ENCODE measurements at regions not wholly inside any gene's neighbourhood (a gene's known extent, or its start where the extent isn't known, plus 50 kb on each side); places are given as distances from the start of the nearest gene placed in this dataset.

- peaks cover 9% of the 10 kb centered on the region; the same call in 1 of the 2 replicates for H3K9me3 Mint-ChIP-seq
Measured at GRCh38 chr20:41782255-41782654, 164.1 kb upstream of the CHD6 start.

DNA sequence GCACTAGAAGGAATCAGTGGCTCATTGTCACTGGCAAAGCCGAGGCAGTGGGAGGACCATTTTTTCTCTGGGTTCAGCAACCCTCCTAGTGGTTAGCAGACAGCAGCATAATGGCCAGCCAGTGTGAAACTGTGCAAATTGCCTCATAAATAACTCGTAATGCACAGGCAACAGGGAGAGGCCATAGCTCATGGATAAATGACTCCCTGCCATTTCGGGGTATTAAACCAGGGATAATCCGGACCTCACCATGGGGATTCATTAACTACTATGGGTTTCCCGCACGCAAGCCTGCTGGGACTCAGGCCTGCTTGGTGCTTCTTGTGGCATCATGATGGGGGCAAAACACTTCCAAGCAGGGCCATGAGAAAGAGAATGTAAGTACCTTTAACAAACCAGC is 158.2 kb upstream of the CHD6 start:
- peaks cover 7% of the 10 kb centered on the region for H3K4me1 Mint-ChIP-seq
- H3K27me3 Mint-ChIP-seq (ENCODE audit: low read depth) = peaks cover 3% of the 10 kb centered on the region; the same call in 1 of the 2 replicates
- POLR2A ChIA-PET = no interaction called here
- DNase-seq (ENCODE audit: low spot score) (no peak), ATAC-seq (no peak)
- peaks cover 3% of the 10 kb centered on the region; the same call in 1 of the 2 replicates for H3K9me3 Mint-ChIP-seq
- no peak overlapping the region for H3K4me3 Mint-ChIP-seq
- no peak overlapping the region for H3K27ac Mint-ChIP-seq
- TF ChIP-seq ZNF138 (CRISPR knock-in tag; conservative IDR thresholded peaks at IDR 0.05) = no peak
- no peak for TF ChIP-seq PRRX2 (CRISPR knock-in tag; IDR thresholded peaks at IDR 0.05)
- TF ChIP-seq E2F5 (CRISPR knock-in tag; IDR thresholded peaks at IDR 0.05) = no peak
- TF ChIP-seq HMGA2 (CRISPR knock-in tag; IDR thresholded peaks at IDR 0.05) = no peak
- no peak for TF ChIP-seq ZNF512 (CRISPR knock-in tag; IDR thresholded peaks at IDR 0.05; ENCODE audit: borderline replicate concordance)
- TF ChIP-seq ZNF423 (CRISPR knock-in tag; IDR thresholded peaks at IDR 0.05) = no peak
- no peak for TF ChIP-seq TEAD4 (CRISPR knock-in tag; IDR thresholded peaks at IDR 0.05)
- no peak for TF ChIP-seq ATF3 (CRISPR knock-in tag; conservative IDR thresholded peaks at IDR 0.05)
- TF ChIP-seq MYBL2 (CRISPR knock-in tag; IDR thresholded peaks at IDR 0.05) = no peak
- TF ChIP-seq, protein P1, sequence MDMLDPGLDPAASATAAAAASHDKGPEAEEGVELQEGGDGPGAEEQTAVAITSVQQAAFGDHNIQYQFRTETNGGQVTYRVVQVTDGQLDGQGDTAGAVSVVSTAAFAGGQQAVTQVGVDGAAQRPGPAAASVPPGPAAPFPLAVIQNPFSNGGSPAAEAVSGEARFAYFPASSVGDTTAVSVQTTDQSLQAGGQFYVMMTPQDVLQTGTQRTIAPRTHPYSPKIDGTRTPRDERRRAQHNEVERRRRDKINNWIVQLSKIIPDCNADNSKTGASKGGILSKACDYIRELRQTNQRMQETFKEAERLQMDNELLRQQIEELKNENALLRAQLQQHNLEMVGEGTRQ (CRISPR knock-in tag; IDR thresholded peaks at IDR 0.05) = no peak
- TF ChIP-seq NFYB (CRISPR knock-in tag; conservative IDR thresholded peaks at IDR 0.05; ENCODE audit: low read depth) = no peak
- H3K36me3 Mint-ChIP-seq = no peaks in the 10 kb centered on the region
- CTCF ChIA-PET = no interaction called here

More at GRCh38 chr20:41782255-41782654, 164.1 kb upstream of the CHD6 start:
- H3K27me3 Mint-ChIP-seq (ENCODE audit: low read depth) = peaks cover 3% of the 10 kb centered on the region; the same call in 1 of the 2 replicates
- no peak overlapping the region for H3K4me3 Mint-ChIP-seq
- TF ChIP-seq IRF1 (CRISPR knock-in tag; IDR thresholded peaks at IDR 0.05) (no peak), RELA (CRISPR knock-in tag; IDR thresholded peaks at IDR 0.05; ENCODE audit: borderline replicate concordance) (no peak), ZNF671 (CRISPR knock-in tag; IDR thresholded peaks at IDR 0.05) (no peak), SOX15 (CRISPR knock-in tag; IDR thresholded peaks at IDR 0.05) (no peak), FOXJ3 (CRISPR knock-in tag; IDR thresholded peaks at IDR 0.05; ENCODE audit: borderline replicate concordance) (no peak), JAZF1 (CRISPR knock-in tag; IDR thresholded peaks at IDR 0.05) (no peak), NFE2L1 (CRISPR knock-in tag; IDR thresholded peaks at IDR 0.05) (no peak), GRHL2 (CRISPR knock-in tag; IDR thresholded peaks at IDR 0.05; ENCODE audit: insufficient replicate concordance, severe bottlenecking) (no peak), ZNF396 (CRISPR knock-in tag; IDR thresholded peaks at IDR 0.05; ENCODE audit: borderline replicate concordance) (no peak), CREB1 (CRISPR knock-in tag; IDR thresholded peaks at IDR 0.05) (no peak), E2F5 (CRISPR knock-in tag; IDR thresholded peaks at IDR 0.05) (no peak), JUN (CRISPR knock-in tag; IDR thresholded peaks at IDR 0.05) (no peak)
- TF ChIP-seq, protein P2, sequence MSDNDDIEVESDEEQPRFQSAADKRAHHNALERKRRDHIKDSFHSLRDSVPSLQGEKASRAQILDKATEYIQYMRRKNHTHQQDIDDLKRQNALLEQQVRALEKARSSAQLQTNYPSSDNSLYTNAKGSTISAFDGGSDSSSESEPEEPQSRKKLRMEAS (CRISPR knock-in tag; IDR thresholded peaks at IDR 0.05) = no peak
- TF ChIP-seq, protein P3, sequence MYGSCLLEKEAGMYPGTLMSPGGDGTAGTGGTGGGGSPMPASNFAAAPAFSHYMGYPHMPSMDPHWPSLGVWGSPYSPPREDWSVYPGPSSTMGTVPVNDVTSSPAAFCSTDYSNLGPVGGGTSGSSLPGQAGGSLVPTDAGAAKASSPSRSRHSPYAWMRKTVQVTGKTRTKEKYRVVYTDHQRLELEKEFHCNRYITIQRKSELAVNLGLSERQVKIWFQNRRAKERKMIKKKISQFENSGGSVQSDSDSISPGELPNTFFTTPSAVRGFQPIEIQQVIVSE (CRISPR knock-in tag; IDR thresholded peaks at IDR 0.05; ENCODE audit: borderline replicate concordance) = no peak
- TF ChIP-seq, protein P4, sequence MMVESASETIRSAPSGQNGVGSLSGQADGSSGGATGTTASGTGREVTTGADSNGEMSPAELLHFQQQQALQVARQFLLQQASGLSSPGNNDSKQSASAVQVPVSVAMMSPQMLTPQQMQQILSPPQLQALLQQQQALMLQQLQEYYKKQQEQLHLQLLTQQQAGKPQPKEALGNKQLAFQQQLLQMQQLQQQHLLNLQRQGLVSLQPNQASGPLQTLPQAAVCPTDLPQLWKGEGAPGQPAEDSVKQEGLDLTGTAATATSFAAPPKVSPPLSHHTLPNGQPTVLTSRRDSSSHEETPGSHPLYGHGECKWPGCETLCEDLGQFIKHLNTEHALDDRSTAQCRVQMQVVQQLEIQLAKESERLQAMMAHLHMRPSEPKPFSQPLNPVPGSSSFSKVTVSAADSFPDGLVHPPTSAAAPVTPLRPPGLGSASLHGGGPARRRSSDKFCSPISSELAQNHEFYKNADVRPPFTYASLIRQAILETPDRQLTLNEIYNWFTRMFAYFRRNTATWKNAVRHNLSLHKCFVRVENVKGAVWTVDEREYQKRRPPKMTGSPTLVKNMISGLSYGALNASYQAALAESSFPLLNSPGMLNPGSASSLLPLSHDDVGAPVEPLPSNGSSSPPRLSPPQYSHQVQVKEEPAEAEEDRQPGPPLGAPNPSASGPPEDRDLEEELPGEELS (CRISPR knock-in tag; IDR thresholded peaks at IDR 0.05) = no peak
- H3K4me1 Mint-ChIP-seq = peaks cover 7% of the 10 kb centered on the region
- DNase-seq (ENCODE audit: low spot score) = no peak
- ATAC-seq = no peak
- H3K36me3 Mint-ChIP-seq = no peaks in the 10 kb centered on the region
- POLR2A ChIA-PET = no interaction called here
- CTCF ChIA-PET = no interaction called here
- no peak overlapping the region for H3K27ac Mint-ChIP-seq
